Activated naive CD4-positive, alpha-beta T cell treated with anti-CD3 and anti-CD28 coated beads, Interleukin-2, amount 50 U/mL, for 24 hours (primary cell): ENCODE measurements at regions not wholly inside any gene's neighbourhood (a gene's known extent, or its start where the extent isn't known, plus 50 kb on each side); places are given as distances from the start of the nearest gene placed in this dataset.

Experiments used
- H3K27ac Mint-ChIP-seq: one replicate; pipeline ENCODE4 v1.8.0; 2021; ENCODE audit warnings: mild to moderate bottlenecking, mixed read lengths
- H3K27me3 Mint-ChIP-seq: one replicate; pipeline ENCODE4 v1.8.0; 2021; ENCODE audit warnings: mixed read lengths
- H3K36me3 Mint-ChIP-seq: one replicate; pipeline ENCODE4 v1.8.0; 2021; ENCODE audit warnings: mixed read lengths
- H3K4me1 Mint-ChIP-seq: one replicate; pipeline ENCODE4 v1.8.0; 2021; ENCODE audit warnings: mixed read lengths
- H3K4me3 Mint-ChIP-seq: one replicate; pipeline ENCODE4 v1.8.0; 2021; ENCODE audit warnings: mild to moderate bottlenecking, mixed read lengths
- H3K9me3 Mint-ChIP-seq: one replicate; pipeline ENCODE4 v1.8.0; 2021; ENCODE audit warnings: mixed read lengths

DNA sequence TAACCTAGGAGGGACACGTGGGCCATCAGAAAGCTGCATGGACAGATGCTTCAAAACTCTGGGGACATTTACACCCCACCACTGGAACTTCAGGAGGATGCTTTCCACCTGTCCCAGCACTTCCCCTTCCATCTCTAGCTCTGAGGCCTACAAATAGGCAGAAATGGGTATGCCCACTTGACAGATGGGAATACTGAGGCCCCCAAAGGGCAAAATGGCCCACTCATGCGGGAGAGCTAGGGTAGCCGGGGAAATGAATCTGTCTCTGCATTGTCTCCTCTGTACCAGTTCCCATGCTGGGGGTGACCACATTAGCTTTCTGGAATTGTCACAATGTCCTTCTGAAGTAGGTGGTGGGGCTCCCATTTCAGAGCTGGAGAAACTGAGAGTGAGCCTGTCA lies 592.1 kb upstream of the CDH5 start:
- Mint-ChIP-seq H3K36me3 (no peaks in the 10 kb centered on the region), H3K9me3 (peaks cover 11% of the 10 kb centered on the region), H3K27ac (no peak overlapping the region), H3K4me1 (no peaks in the 10 kb centered on the region), H3K4me3 (no peak overlapping the region), H3K27me3 (peaks cover 2% of the 10 kb centered on the region)

- H3K9me3 Mint-ChIP-seq: peaks cover 15% of the 10 kb centered on the region
- no peak overlapping the region for H3K4me3 Mint-ChIP-seq
- no peak overlapping the region for H3K27ac Mint-ChIP-seq
- H3K36me3 Mint-ChIP-seq: no peaks in the 10 kb centered on the region
- peaks cover 2% of the 10 kb centered on the region for H3K27me3 Mint-ChIP-seq
- no peaks in the 10 kb centered on the region for H3K4me1 Mint-ChIP-seq
These were observed 593.1 kb upstream of the CDH5 start for GRCh38 chr16:65773301-65773874.

DNA sequence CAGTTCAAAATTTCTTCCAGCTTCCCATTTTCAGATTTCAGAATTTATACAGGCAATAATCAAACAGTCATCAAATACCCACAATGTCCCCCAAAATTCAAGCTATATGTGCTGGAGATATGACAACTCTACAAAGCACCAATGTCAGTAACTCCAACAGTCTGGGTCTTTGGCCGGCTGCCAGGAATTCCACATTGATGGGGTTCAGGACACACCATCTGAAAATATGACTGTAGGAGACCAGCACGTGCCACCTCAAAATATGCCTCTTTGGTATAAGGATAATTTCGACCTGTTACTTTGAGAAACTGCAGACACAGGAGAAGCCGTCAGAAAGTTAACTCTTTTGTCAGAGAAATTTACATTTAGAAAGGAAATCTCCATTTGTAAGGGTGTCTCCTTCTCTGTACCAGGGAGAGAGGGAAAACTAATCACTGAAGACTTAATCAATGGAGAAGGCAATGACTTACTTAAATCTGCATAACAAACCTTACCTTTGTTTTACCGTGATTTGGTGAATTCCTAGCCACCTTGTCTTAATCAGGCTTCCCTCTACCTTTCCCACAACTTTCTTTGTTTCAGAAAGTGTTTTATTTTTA lies 594.3 kb upstream of the CDH5 start:
- Mint-ChIP-seq H3K4me3 (no peak overlapping the region), H3K9me3 (peaks cover 21% of the 10 kb centered on the region), H3K4me1 (no peaks in the 10 kb centered on the region), H3K27ac (no peak overlapping the region), H3K27me3 (peaks cover 2% of the 10 kb centered on the region), H3K36me3 (no peaks in the 10 kb centered on the region)

GRCh38 chr16:65771707-65772106 lies 594.8 kb upstream of the CDH5 start:
- Mint-ChIP-seq H3K27me3 (peaks cover 2% of the 10 kb centered on the region), H3K4me1 (no peaks in the 10 kb centered on the region), H3K9me3 (peaks cover 21% of the 10 kb centered on the region), H3K27ac (no peak overlapping the region), H3K36me3 (no peaks in the 10 kb centered on the region), H3K4me3 (no peak overlapping the region)

GRCh38 chr16:65770752-65771151 lies 595.7 kb upstream of the CDH5 start:
- Mint-ChIP-seq H3K9me3 (peaks cover 21% of the 10 kb centered on the region), H3K4me1 (no peaks in the 10 kb centered on the region), H3K4me3 (no peak overlapping the region), H3K27ac (no peak overlapping the region), H3K36me3 (no peaks in the 10 kb centered on the region), H3K27me3 (peaks cover 2% of the 10 kb centered on the region)

- H3K27me3 Mint-ChIP-seq: peaks cover 2% of the 10 kb centered on the region
- H3K4me3 Mint-ChIP-seq: no peak overlapping the region
- no peak overlapping the region for H3K27ac Mint-ChIP-seq
- no peaks in the 10 kb centered on the region for H3K4me1 Mint-ChIP-seq
- no peaks in the 10 kb centered on the region for H3K36me3 Mint-ChIP-seq
- H3K9me3 Mint-ChIP-seq: peaks cover 21% of the 10 kb centered on the region
These were observed 596.6 kb upstream of the CDH5 start for GRCh38 chr16:65769776-65770438.

DNA sequence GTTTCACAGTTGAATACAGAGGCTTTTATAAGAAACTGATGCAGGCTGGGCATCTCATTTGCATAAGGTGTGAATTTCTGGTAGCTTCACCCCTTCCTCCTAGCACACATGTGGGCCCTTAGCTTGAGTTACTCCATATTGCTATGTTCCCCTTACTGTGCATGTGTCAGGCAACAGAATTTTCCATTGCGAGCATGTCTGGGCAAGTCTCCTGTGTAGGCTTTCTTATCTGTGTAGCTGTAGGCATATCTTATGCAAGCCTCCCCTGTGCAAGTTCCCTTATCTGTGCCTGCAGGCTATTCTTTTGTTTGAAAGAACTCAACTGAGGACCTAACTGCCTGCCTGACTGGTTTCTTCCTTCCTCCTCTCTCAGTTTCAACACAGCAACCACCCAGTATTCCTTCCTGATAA lies 597.4 kb upstream of the CDH5 start:
- Mint-ChIP-seq H3K36me3 (no peaks in the 10 kb centered on the region), H3K27me3 (no peaks in the 10 kb centered on the region), H3K4me1 (no peaks in the 10 kb centered on the region), H3K4me3 (no peak overlapping the region), H3K9me3 (peaks cover 21% of the 10 kb centered on the region), H3K27ac (no peak overlapping the region)

GRCh38 chr16:65767125-65767524 lies 599.4 kb upstream of the CDH5 start:
- Mint-ChIP-seq H3K4me3 (no peak overlapping the region), H3K36me3 (no peaks in the 10 kb centered on the region), H3K4me1 (no peaks in the 10 kb centered on the region), H3K27ac (no peak overlapping the region), H3K9me3 (peaks cover 21% of the 10 kb centered on the region), H3K27me3 (no peaks in the 10 kb centered on the region)

DNA sequence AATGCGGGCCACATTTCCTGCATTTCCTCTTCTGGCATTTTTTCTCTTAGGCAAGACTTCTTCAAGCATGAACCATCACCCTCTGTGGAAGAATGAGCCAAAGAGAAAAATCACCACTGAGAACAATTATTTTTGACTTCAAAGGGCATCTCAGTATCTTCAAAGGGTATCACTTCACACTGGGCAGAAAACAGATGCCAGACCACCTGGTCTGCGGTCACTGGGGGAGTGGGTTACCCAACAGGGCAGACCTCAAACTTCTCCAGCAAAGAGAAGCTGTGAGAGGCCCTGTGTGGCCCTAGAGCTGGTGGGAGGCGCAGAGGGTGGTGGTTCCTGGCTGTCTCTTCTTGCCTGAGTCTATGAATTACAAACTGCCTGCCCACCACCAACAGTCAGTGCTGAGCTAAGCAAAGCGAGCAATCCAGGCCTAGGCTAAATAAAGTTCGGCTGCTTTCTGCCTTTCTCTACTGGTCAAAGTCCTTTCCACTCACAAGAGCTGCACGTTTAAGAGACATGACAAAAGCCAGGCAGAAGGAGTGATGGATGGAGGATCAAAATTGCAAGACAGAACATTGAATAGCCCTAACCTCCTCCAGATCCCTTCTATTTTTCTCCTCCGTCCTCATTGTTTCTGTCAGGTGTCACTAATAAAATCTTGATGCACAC lies 602.7 kb upstream of the CDH5 start:
- H3K27ac Mint-ChIP-seq: no peak overlapping the region
- H3K4me1 Mint-ChIP-seq: no peaks in the 10 kb centered on the region
- no peak overlapping the region for H3K4me3 Mint-ChIP-seq
- peaks cover 6% of the 10 kb centered on the region for H3K9me3 Mint-ChIP-seq
- H3K36me3 Mint-ChIP-seq: no peaks in the 10 kb centered on the region
- H3K27me3 Mint-ChIP-seq: no peaks in the 10 kb centered on the region

GRCh38 chr16:65760874-65761273 lies 605.6 kb upstream of the CDH5 start:
- H3K36me3 Mint-ChIP-seq: no peaks in the 10 kb centered on the region
- no peaks in the 10 kb centered on the region for H3K9me3 Mint-ChIP-seq
- H3K4me1 Mint-ChIP-seq: no peaks in the 10 kb centered on the region
- no peak overlapping the region for H3K27ac Mint-ChIP-seq
- H3K4me3 Mint-ChIP-seq: no peak overlapping the region
- no peaks in the 10 kb centered on the region for H3K27me3 Mint-ChIP-seq

DNA sequence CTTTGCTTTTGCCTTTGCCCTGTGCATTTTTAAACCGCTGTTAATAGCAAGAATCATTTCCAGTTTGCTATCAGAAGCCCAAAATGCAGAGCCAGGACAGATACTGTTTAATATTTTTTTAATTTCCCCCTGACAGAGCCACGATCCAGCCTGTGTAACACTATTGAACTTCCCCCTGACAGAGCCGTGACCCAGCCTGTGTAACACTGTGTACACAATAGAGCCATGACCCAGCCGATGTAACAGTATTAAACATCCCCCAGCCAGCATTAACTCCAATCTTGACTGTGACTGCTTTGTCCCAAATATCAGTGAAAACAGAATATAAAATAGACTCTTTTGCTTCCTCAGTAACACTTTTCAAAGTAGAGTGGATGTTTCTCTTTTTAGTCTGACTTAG lies 607.9 kb upstream of the CDH5 start:
- no peaks in the 10 kb centered on the region for H3K27me3 Mint-ChIP-seq
- no peaks in the 10 kb centered on the region for H3K36me3 Mint-ChIP-seq
- H3K4me1 Mint-ChIP-seq: no peaks in the 10 kb centered on the region
- no peaks in the 10 kb centered on the region for H3K9me3 Mint-ChIP-seq
- no peak overlapping the region for H3K27ac Mint-ChIP-seq
- H3K4me3 Mint-ChIP-seq: no peak overlapping the region

GRCh38 chr16:65757064-65757463 lies 609.4 kb upstream of the CDH5 start:
- no peak overlapping the region for H3K4me3 Mint-ChIP-seq
- no peak overlapping the region for H3K27ac Mint-ChIP-seq
- no peaks in the 10 kb centered on the region for H3K4me1 Mint-ChIP-seq
- no peaks in the 10 kb centered on the region for H3K36me3 Mint-ChIP-seq
- H3K9me3 Mint-ChIP-seq: no peaks in the 10 kb centered on the region
- H3K27me3 Mint-ChIP-seq: no peaks in the 10 kb centered on the region

DNA sequence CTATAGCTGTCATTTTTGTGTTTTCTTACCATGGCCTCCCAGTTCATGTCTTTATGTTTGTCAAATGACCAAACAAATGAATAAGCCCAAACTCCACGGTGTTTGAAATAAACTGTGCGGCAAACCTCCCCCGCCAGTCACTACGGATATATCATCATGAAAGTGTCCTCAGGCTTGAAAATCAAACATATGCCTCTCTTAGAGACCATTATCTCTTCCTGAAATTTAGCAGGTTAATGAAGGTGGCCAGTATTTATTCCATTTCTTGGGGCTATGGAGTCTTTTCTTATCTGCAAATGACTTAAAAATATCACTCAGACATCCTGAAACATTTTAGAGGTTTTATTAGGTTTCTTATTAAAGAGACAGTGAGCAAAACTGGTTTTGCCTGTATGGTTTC lies 610.3 kb upstream of the CDH5 start:
- Mint-ChIP-seq H3K4me1 (no peaks in the 10 kb centered on the region), H3K4me3 (no peak overlapping the region)

DNA sequence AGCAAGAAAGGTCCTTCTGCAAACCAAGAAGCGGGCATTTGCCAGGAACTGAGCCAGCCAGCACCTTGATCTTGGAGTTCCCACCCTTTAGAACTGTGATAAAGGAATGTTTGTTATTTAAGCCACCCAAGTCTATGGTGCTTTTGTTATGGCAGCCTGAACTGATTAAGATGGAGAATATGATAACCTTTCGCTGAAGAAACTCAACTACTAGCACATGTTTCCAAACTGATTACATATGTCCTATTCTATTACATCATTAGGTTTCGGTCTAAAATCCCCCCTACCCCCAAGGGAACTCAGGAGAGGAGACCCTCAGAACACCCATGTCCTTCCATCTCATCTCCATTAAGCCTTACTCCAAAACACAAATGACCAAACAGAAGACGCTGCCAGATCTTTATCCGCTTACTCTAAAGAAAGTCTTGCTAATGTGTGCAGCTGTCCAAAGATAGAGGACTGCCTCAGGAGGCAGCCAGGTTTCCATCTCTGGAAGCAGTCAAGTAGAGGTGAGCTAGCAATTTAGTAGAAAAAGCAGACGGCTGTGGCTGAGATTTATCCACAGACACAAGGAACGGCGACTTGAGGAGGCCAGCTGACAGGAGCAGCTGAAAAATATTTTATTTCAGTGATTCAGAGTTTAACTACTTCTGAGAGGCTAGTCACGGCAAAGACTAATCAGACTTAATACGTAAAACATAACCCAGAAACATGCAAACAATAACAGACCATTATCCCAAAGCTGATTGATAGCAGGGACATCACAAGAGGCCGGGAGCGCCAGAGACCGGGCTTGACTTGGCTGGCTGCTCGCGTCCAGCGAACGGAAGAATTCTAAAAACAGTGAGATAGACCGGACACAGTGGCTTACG lies 611.4 kb upstream of the CDH5 start:
- Mint-ChIP-seq H3K4me1 (no peaks in the 10 kb centered on the region), H3K4me3 (no peak overlapping the region), H3K36me3 (no peaks in the 10 kb centered on the region), H3K9me3 (no peaks in the 10 kb centered on the region), H3K27ac (no peak overlapping the region), H3K27me3 (peaks cover 1% of the 10 kb centered on the region)

More for the DNA sequence above, 610.3 kb upstream of the CDH5 start:
- Mint-ChIP-seq H3K9me3 (no peaks in the 10 kb centered on the region), H3K27me3 (no peaks in the 10 kb centered on the region), H3K36me3 (no peaks in the 10 kb centered on the region), H3K27ac (no peak overlapping the region)

DNA sequence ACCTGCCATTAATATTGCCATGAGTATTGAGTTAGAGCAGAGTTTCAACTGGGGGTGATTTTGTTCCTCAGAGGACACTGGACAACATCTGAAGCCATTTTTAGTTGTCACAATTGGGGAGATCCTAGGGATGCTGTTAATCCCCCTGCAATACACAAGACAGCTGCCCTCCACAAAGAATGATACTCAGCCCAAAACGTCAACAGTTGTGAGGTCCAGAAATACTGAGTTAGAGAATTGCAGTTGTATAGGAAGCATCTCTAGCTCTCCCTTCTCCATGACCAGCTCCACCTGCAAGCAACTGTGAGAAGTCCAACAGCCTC lies 614.0 kb upstream of the CDH5 start:
- H3K4me1 Mint-ChIP-seq: no peaks in the 10 kb centered on the region
- H3K36me3 Mint-ChIP-seq: no peaks in the 10 kb centered on the region
- H3K27ac Mint-ChIP-seq: no peak overlapping the region
- no peak overlapping the region for H3K4me3 Mint-ChIP-seq
- H3K9me3 Mint-ChIP-seq: no peaks in the 10 kb centered on the region
- H3K27me3 Mint-ChIP-seq: peaks cover 1% of the 10 kb centered on the region
